ENCODE measurements at regions not wholly inside any gene's neighbourhood (a gene's known extent, or its start where the extent isn't known, plus 50 kb on each side); places are given as distances from the start of the nearest gene placed in this dataset.

GRCh38 chr14:45721472-45721871 lies 468.5 kb upstream of the MIS18BP1 start:
- no peaks in the 10 kb centered on the region for H3K4me1 ChIP-seq (ENCODE audit: control insufficient read depth, insufficient read depth, low read length)
- H3K9me3 ChIP-seq (ENCODE audit: control insufficient read depth, insufficient read depth, low read depth, low read length): no peaks in the 10 kb centered on the region
- no peaks in the 10 kb centered on the region for H3K27me3 ChIP-seq (ENCODE audit: control insufficient read depth, insufficient read depth, low read length)
- H3K27ac ChIP-seq (ENCODE audit: low read depth, low read length): no peak overlapping the region
- no peaks in the 10 kb centered on the region for H3K36me3 ChIP-seq (ENCODE audit: control insufficient read depth, insufficient read depth, low read length)
- no peak overlapping the region for H3K9ac ChIP-seq (ENCODE audit: low read length)
- no peak overlapping the region for H3K4me3 ChIP-seq (ENCODE audit: low read depth, low read length)

- Histone ChIP-seq H3K9ac (ENCODE audit: low read length) (no peak overlapping the region), H3K36me3 (ENCODE audit: control insufficient read depth, insufficient read depth, low read length) (no peaks in the 10 kb centered on the region), H3K9me3 (ENCODE audit: control insufficient read depth, insufficient read depth, low read depth, low read length) (no peaks in the 10 kb centered on the region), H3K4me3 (ENCODE audit: low read depth, low read length) (no peak overlapping the region), H3K27me3 (ENCODE audit: control insufficient read depth, insufficient read depth, low read length) (no peaks in the 10 kb centered on the region), H3K4me1 (ENCODE audit: control insufficient read depth, insufficient read depth, low read length) (no peaks in the 10 kb centered on the region), H3K27ac (ENCODE audit: low read depth, low read length) (no peak overlapping the region)
These were observed 463.6 kb upstream of the MIS18BP1 start for GRCh38 chr14:45716572-45716971.

DNA sequence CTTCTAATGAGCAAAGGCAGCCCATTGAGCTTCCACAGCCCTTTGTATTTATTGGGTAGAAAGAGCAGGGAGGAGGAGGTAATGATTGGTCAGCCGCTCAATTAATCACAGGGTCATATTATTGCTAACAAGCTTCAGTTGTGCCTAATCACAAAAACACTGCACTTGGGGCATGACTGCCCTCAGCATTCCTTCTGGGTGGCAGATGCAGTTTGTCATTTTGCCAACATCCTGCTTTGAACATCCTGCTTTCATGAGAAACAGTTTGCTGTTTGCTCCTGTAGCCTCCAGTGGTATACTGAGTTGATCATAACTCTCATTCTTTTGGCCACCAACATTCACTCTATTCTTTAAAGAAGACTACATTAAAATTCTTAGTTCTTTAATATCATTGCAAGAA lies 462.9 kb upstream of the MIS18BP1 start:
- H3K9me3 ChIP-seq (ENCODE audit: control insufficient read depth, insufficient read depth, low read depth, low read length): no peaks in the 10 kb centered on the region
- H3K4me1 ChIP-seq (ENCODE audit: control insufficient read depth, insufficient read depth, low read length): no peaks in the 10 kb centered on the region
- no peak overlapping the region for H3K9ac ChIP-seq (ENCODE audit: low read length)
- no peak overlapping the region for H3K4me3 ChIP-seq (ENCODE audit: low read depth, low read length)
- H3K27ac ChIP-seq (ENCODE audit: low read depth, low read length): no peak overlapping the region
- no peaks in the 10 kb centered on the region for H3K36me3 ChIP-seq (ENCODE audit: control insufficient read depth, insufficient read depth, low read length)
- H3K27me3 ChIP-seq (ENCODE audit: control insufficient read depth, insufficient read depth, low read length): no peaks in the 10 kb centered on the region

DNA sequence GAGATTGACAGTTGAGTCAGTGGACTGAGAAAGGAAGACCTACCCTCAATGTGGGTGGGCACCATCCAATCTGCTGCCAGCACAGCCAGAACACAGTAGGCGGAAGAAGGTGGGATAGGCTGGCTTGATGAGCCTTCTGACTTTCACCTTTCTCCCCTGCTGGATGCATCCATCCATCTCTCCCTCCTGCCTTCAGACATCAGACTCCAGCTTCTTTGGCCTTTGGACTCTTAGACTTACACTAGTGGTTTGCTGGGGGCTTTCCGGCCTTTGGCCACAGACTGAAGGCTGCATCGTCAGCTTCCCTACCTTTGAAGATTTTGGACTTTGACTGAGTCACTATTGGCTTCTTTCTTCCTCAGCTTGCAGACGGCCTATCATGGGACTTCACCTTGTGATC lies 456.5 kb upstream of the MIS18BP1 start:
- no peaks in the 10 kb centered on the region for H3K9me3 ChIP-seq (ENCODE audit: control insufficient read depth, insufficient read depth, low read depth, low read length)
- H3K27ac ChIP-seq (ENCODE audit: low read depth, low read length): no peak overlapping the region
- H3K27me3 ChIP-seq (ENCODE audit: control insufficient read depth, insufficient read depth, low read length): no peaks in the 10 kb centered on the region
- H3K4me3 ChIP-seq (ENCODE audit: low read depth, low read length): no peak overlapping the region
- no peaks in the 10 kb centered on the region for H3K36me3 ChIP-seq (ENCODE audit: control insufficient read depth, insufficient read depth, low read length)
- no peak overlapping the region for H3K9ac ChIP-seq (ENCODE audit: low read length)
- peaks cover 5% of the 10 kb centered on the region; the same call in 1 of the 2 replicates for H3K4me1 ChIP-seq (ENCODE audit: control insufficient read depth, insufficient read depth, low read length)

DNA sequence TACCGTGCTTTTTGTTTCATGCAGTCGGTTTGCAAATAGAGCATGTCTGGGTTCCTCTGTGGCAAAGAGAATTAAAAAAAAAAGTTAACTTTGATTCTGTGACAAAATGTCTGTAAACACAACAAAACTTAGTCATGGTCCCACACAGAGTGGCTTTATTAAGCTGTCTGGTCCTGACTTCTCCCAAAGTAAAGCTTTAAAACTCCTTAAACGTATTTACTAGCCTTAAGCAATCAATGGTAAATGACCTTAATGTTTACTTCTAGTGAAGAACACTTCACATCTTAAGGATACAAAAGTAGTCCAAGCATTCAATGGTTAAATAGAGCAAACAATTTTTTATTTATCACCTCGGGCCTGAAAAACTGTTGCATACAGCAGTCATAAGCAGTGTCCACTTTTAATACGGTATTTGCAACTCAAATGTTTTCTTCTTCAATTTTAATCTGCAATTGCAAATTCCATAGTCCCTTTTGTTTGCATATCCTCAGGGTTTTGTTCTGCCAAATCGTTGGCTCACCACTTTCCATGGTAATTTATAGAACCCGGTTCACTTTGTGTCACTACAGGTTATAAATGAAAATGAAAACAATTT lies 453.0 kb upstream of the MIS18BP1 start:
- H3K9me3 ChIP-seq (ENCODE audit: control insufficient read depth, insufficient read depth, low read depth, low read length): no peaks in the 10 kb centered on the region
- H3K36me3 ChIP-seq (ENCODE audit: control insufficient read depth, insufficient read depth, low read length): no peaks in the 10 kb centered on the region
- no peaks in the 10 kb centered on the region for H3K27me3 ChIP-seq (ENCODE audit: control insufficient read depth, insufficient read depth, low read length)
- H3K4me3 ChIP-seq (ENCODE audit: low read depth, low read length): no peak overlapping the region
- H3K4me1 ChIP-seq (ENCODE audit: control insufficient read depth, insufficient read depth, low read length): peaks cover 5% of the 10 kb centered on the region; the same call in 1 of the 2 replicates
- no peak overlapping the region for H3K9ac ChIP-seq (ENCODE audit: low read length)
- no peak overlapping the region for H3K27ac ChIP-seq (ENCODE audit: low read depth, low read length)

GRCh38 chr14:45699471-45699870 lies 446.5 kb upstream of the MIS18BP1 start:
- Histone ChIP-seq H3K4me1 (ENCODE audit: control insufficient read depth, insufficient read depth, low read length) (peaks cover 8% of the 10 kb centered on the region; the same call in 1 of the 2 replicates), H3K27ac (ENCODE audit: low read depth, low read length) (no peak overlapping the region), H3K36me3 (ENCODE audit: control insufficient read depth, insufficient read depth, low read length) (no peaks in the 10 kb centered on the region), H3K9ac (ENCODE audit: low read length) (no peak overlapping the region), H3K9me3 (ENCODE audit: control insufficient read depth, insufficient read depth, low read depth, low read length) (no peaks in the 10 kb centered on the region), H3K4me3 (ENCODE audit: low read depth, low read length) (no peak overlapping the region), H3K27me3 (ENCODE audit: control insufficient read depth, insufficient read depth, low read length) (no peaks in the 10 kb centered on the region)

DNA sequence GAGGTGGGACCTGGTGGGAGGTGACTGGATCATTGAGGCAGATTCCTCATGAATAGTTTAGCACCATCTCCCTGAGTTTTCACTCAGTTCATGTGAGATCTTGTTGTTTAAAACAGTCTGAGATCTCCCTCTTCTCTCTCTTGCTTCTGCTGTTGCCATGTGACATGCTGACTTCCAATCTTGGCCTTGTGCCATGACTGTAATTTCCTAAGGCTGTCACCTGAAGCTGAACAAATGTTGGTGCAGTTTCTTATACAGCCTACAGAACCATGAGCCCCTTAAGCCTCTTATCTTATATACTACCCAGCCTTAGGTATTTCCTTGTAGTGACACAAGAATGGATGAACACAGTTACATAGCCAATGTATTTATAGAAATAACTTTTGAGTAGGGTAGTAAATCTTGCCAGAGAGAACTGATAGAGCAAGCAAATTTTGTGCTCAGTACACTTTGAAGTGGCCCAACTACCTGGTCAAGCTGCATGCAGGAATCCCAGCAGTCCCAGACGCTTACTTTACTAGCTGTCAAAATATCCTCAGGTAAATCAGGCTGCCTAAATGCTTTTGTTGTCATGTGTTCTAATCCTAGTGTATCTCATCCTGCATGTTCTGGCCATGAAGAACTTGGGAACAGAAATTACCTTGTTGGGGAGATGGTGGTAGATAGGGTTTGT lies 445.6 kb upstream of the MIS18BP1 start:
- H3K27ac ChIP-seq (ENCODE audit: low read depth, low read length): no peak overlapping the region
- H3K9ac ChIP-seq (ENCODE audit: low read length): no peak overlapping the region
- peaks cover 8% of the 10 kb centered on the region; the same call in 1 of the 2 replicates for H3K4me1 ChIP-seq (ENCODE audit: control insufficient read depth, insufficient read depth, low read length)
- no peaks in the 10 kb centered on the region for H3K36me3 ChIP-seq (ENCODE audit: control insufficient read depth, insufficient read depth, low read length)
- no peaks in the 10 kb centered on the region for H3K27me3 ChIP-seq (ENCODE audit: control insufficient read depth, insufficient read depth, low read length)
- no peaks in the 10 kb centered on the region for H3K9me3 ChIP-seq (ENCODE audit: control insufficient read depth, insufficient read depth, low read depth, low read length)
- H3K4me3 ChIP-seq (ENCODE audit: low read depth, low read length): no peak overlapping the region

DNA sequence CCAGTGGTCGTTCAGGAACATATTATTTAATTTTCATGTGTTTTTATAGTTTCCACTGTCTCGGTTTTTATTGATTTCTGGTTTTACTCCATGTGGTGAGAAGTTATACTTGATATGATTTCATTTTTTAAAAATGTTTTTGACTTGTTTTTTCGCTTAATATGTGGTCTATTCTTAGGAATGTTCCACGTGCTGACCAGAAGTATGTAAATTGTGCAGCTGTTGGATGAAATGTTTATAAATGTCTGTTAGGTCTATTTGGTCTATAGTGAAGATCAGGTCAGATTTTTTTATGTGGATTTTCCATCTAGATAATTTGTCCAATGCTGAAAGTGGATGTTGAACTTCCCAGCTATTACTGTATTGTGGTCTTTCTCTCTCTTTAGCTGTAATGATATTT lies 433.8 kb upstream of the MIS18BP1 start:
- no peak overlapping the region for H3K27ac ChIP-seq (ENCODE audit: low read depth, low read length)
- no peak overlapping the region for H3K4me3 ChIP-seq (ENCODE audit: low read depth, low read length)
- H3K36me3 ChIP-seq (ENCODE audit: control insufficient read depth, insufficient read depth, low read length): no peaks in the 10 kb centered on the region
- 0 out of 2 replicates have a peak, but pooled peaks cover 3% of the 10 kb centered on the region for H3K9me3 ChIP-seq (ENCODE audit: control insufficient read depth, insufficient read depth, low read depth, low read length)
- no peaks in the 10 kb centered on the region for H3K27me3 ChIP-seq (ENCODE audit: control insufficient read depth, insufficient read depth, low read length)
- H3K9ac ChIP-seq (ENCODE audit: low read length): no peak overlapping the region
- H3K4me1 ChIP-seq (ENCODE audit: control insufficient read depth, insufficient read depth, low read length): no peaks in the 10 kb centered on the region

DNA sequence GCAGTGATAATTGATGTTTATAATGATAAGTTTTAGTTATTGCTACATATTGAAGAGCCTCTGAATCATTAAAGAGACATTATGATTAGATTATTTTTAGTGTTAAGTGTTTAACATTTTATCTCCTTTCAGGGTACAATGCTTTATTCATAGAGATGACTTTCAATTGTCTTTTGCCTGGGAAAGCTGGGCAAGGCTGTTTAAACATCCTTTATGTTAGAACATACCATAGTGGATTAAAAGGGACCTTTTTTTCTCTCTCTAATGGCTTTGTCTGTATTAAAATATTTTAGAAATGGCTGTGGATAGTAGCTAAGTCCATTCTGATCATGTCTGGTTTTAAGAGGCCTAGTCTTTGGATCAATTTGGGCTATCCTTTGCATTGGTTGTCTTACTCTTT lies 427.5 kb upstream of the MIS18BP1 start:
- Histone ChIP-seq H3K27me3 (ENCODE audit: control insufficient read depth, insufficient read depth, low read length) (no peaks in the 10 kb centered on the region), H3K4me1 (ENCODE audit: control insufficient read depth, insufficient read depth, low read length) (no peaks in the 10 kb centered on the region)

GRCh38 chr14:45679853-45680252 lies 426.9 kb upstream of the MIS18BP1 start:
- no peak overlapping the region for H3K27ac ChIP-seq (ENCODE audit: low read depth, low read length)
- no peak overlapping the region for H3K4me3 ChIP-seq (ENCODE audit: low read depth, low read length)
- H3K9ac ChIP-seq (ENCODE audit: low read length): no peak overlapping the region
- 0 out of 2 replicates have a peak, but pooled peaks cover 3% of the 10 kb centered on the region for H3K9me3 ChIP-seq (ENCODE audit: control insufficient read depth, insufficient read depth, low read depth, low read length)
- no peaks in the 10 kb centered on the region for H3K36me3 ChIP-seq (ENCODE audit: control insufficient read depth, insufficient read depth, low read length)
- H3K27me3 ChIP-seq (ENCODE audit: control insufficient read depth, insufficient read depth, low read length): no peaks in the 10 kb centered on the region
- no peaks in the 10 kb centered on the region for H3K4me1 ChIP-seq (ENCODE audit: control insufficient read depth, insufficient read depth, low read length)

More for the DNA sequence above, 427.5 kb upstream of the MIS18BP1 start:
- Histone ChIP-seq H3K4me3 (ENCODE audit: low read depth, low read length) (no peak overlapping the region), H3K9ac (ENCODE audit: low read length) (no peak overlapping the region), H3K9me3 (ENCODE audit: control insufficient read depth, insufficient read depth, low read depth, low read length) (0 out of 2 replicates have a peak, but pooled peaks cover 3% of the 10 kb centered on the region), H3K27ac (ENCODE audit: low read depth, low read length) (no peak overlapping the region), H3K36me3 (ENCODE audit: control insufficient read depth, insufficient read depth, low read length) (no peaks in the 10 kb centered on the region)

DNA sequence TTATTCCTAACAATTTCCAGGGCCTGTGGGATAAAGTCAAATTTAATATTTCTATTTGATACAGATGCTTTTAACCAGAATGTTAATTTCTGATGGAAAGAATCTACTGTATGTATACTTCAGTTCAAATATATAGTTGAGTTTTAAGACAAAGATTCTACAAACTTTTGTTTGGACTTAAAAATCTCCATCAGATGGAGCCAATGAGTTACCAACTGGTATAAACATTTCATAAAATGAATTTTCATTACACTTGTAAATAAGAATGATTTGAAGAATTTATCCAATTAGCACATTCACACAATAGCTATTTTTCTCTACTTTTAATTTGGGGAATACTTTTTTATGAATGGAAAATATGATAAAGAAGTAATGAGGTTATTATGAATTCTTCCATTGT lies 425.2 kb upstream of the MIS18BP1 start:
- Histone ChIP-seq H3K4me1 (ENCODE audit: control insufficient read depth, insufficient read depth, low read length) (no peaks in the 10 kb centered on the region), H3K27ac (ENCODE audit: low read depth, low read length) (no peak overlapping the region), H3K9me3 (ENCODE audit: control insufficient read depth, insufficient read depth, low read depth, low read length) (no peaks in the 10 kb centered on the region), H3K4me3 (ENCODE audit: low read depth, low read length) (no peak overlapping the region), H3K27me3 (ENCODE audit: control insufficient read depth, insufficient read depth, low read length) (no peaks in the 10 kb centered on the region), H3K9ac (ENCODE audit: low read length) (no peak overlapping the region), H3K36me3 (ENCODE audit: control insufficient read depth, insufficient read depth, low read length) (no peaks in the 10 kb centered on the region)
